H9 (cell line): ENCODE measurements at regions not wholly inside any gene's neighbourhood (a gene's known extent, or its start where the extent isn't known, plus 50 kb on each side); places are given as distances from the start of the nearest gene placed in this dataset.

Experiments used
- DNase-seq: peaks from one replicate; pipeline ENCODE4 v3.0.0-alpha.2; 2017
- H2AFZ ChIP-seq: one replicate; pipeline ENCODE4 v1.6.1; 2013; ENCODE audit warnings: mild to moderate bottlenecking, low read length, control low read depth, moderate library complexity
- H2AK5ac ChIP-seq: 2 replicates; pipeline ENCODE4 v1.6.1; 2013; ENCODE audit warnings: low read length, control low read depth, mixed read lengths; ENCODE audit not compliant: insufficient read length
- H2BK120ac ChIP-seq: one replicate; pipeline ENCODE4 v1.6.1; 2013; ENCODE audit warnings: low read depth, mild to moderate bottlenecking, low read length, control low read depth, inconsistent platforms; ENCODE audit not compliant: poor library complexity, severe bottlenecking
- H2BK12ac ChIP-seq: 2 replicates; pipeline ENCODE4 v1.6.1; 2013; ENCODE audit warnings: low read length, control low read depth, mixed read lengths, low read depth; ENCODE audit not compliant: insufficient read length
- H2BK15ac ChIP-seq: 2 replicates; pipeline ENCODE4 v1.6.1; 2013; ENCODE audit warnings: low read depth, low read length, control low read depth
- H2BK20ac ChIP-seq: one replicate; pipeline ENCODE4 v1.6.1; 2013; ENCODE audit warnings: low read depth, mild to moderate bottlenecking, low read length, control low read depth, inconsistent platforms; ENCODE audit not compliant: poor library complexity, severe bottlenecking
- H2BK5ac ChIP-seq: 2 replicates; pipeline ENCODE4 v1.6.1; 2013; ENCODE audit warnings: low read length, control low read depth, mixed read lengths; ENCODE audit not compliant: insufficient read length
- H3K14ac ChIP-seq: 2 replicates; pipeline ENCODE4 v1.6.1; 2013; ENCODE audit warnings: low read length, control low read depth; ENCODE audit not compliant: insufficient read depth
- H3K18ac ChIP-seq: 2 replicates; pipeline ENCODE4 v1.6.1; 2013; ENCODE audit warnings: low read depth, mild to moderate bottlenecking, mixed read lengths, low read length, control low read depth; ENCODE audit not compliant: insufficient read length
- H3K23ac ChIP-seq: 2 replicates; pipeline ENCODE4 v1.6.1; 2013; ENCODE audit warnings: low read length, control low read depth, mixed read lengths, low read depth; ENCODE audit not compliant: insufficient read length
- H3K23me2 ChIP-seq: 2 replicates; pipeline ENCODE4 v1.6.1; 2013; ENCODE audit warnings: low read depth, mild to moderate bottlenecking, mixed read lengths, low read length, control low read depth; ENCODE audit not compliant: insufficient read length, poor library complexity, severe bottlenecking
- H3K27ac ChIP-seq: 2 replicates; pipeline ENCODE4 v1.5.1; 2013; ENCODE audit warnings: low read length, control low read depth, mixed read lengths, low read depth; ENCODE audit not compliant: insufficient read length
- H3K27me3 ChIP-seq: 2 replicates; pipeline ENCODE4 v1.6.1; 2013; ENCODE audit warnings: low read length, control low read depth, inconsistent platforms; ENCODE audit not compliant: insufficient read depth
- H3K4ac ChIP-seq: 2 replicates; pipeline ENCODE4 v1.6.1; 2013; ENCODE audit warnings: low read depth, mild to moderate bottlenecking, control low read depth, inconsistent platforms, low read length, moderate library complexity
- H3K4me1 ChIP-seq: 2 replicates; pipeline ENCODE4 v1.6.1; 2013; ENCODE audit warnings: low read length, control low read depth, inconsistent platforms; ENCODE audit not compliant: insufficient read depth
- H3K4me2 ChIP-seq: 2 replicates; pipeline ENCODE4 v1.6.1; 2013; ENCODE audit warnings: low read length, control low read depth, mixed read lengths; ENCODE audit not compliant: insufficient read length, insufficient read depth
- H3K56ac ChIP-seq: 2 replicates; pipeline ENCODE4 v1.6.1; 2013; ENCODE audit warnings: low read depth, mild to moderate bottlenecking, mixed read lengths, low read length, control low read depth; ENCODE audit not compliant: insufficient read length
- H3K79me1 ChIP-seq: 2 replicates; pipeline ENCODE4 v1.6.1; 2013; ENCODE audit warnings: low read depth, mild to moderate bottlenecking, moderate library complexity, low read length, control low read depth, inconsistent platforms; ENCODE audit not compliant: insufficient read depth, poor library complexity, severe bottlenecking
- H3K79me2 ChIP-seq: 2 replicates; pipeline ENCODE4 v1.6.1; 2013; ENCODE audit warnings: low read length, control low read depth, inconsistent platforms; ENCODE audit not compliant: insufficient read depth
- H3K9ac ChIP-seq: 2 replicates; pipeline ENCODE4 v1.6.1; 2013; ENCODE audit warnings: low read length, control low read depth, mixed read lengths; ENCODE audit not compliant: insufficient read length; ENCODE audit errors: extremely low read depth
- H3K9me3 ChIP-seq: one replicate; pipeline ENCODE4 v1.6.1; 2013; ENCODE audit warnings: low read depth, low read length, inconsistent platforms; ENCODE audit not compliant: control insufficient read depth
- H3T11ph ChIP-seq: one replicate; pipeline ENCODE4 v1.6.1; 2013; ENCODE audit warnings: mild to moderate bottlenecking, low read length, control low read depth, inconsistent platforms
- H4K20me1 ChIP-seq: one replicate; pipeline ENCODE4 v1.6.1; 2013; ENCODE audit not compliant: control insufficient read depth, insufficient read length, insufficient read depth
- H4K5ac ChIP-seq: 2 replicates; pipeline ENCODE4 v1.6.1; 2013; ENCODE audit warnings: low read depth, mild to moderate bottlenecking, mixed read lengths, low read length, control low read depth; ENCODE audit not compliant: insufficient read length
- H4K8ac ChIP-seq: replicated peaks from 2 replicates; pipeline ENCODE4 v1.6.1; 2013; ENCODE audit warnings: low read length, control low read depth, mixed read lengths, low read depth; ENCODE audit not compliant: insufficient read length
- H4K91ac ChIP-seq: 2 replicates; pipeline ENCODE4 v1.6.1; 2013; ENCODE audit warnings: low read depth, mild to moderate bottlenecking, moderate library complexity, mixed read lengths, low read length, control low read depth; ENCODE audit not compliant: insufficient read length
- H3K27ac Mint-ChIP-seq, 3 experiments: 2 replicates in 2 of 3; 3 replicates in 1 of 3; pipeline ENCODE4 v1.8.0; 2020 to 2021; ENCODE audit warnings: mixed read lengths in 3 of 3, mild to moderate bottlenecking in 1 of 3, moderate library complexity in 1 of 3
- H3K27me3 Mint-ChIP-seq: 2 replicates; pipeline ENCODE4 v1.8.0; 2021; ENCODE audit warnings: low read depth, mild to moderate bottlenecking, moderate library complexity, mixed read lengths
- H3K36me3 Mint-ChIP-seq, 3 experiments: 2 replicates in 2 of 3; 3 replicates in 1 of 3; pipeline ENCODE4 v1.8.0; 2020 to 2021; ENCODE audit warnings: low read depth in 3 of 3, mixed read lengths in 3 of 3; ENCODE audit not compliant: insufficient read depth in 1 of 3
- H3K4me1 Mint-ChIP-seq, 2 experiments: 2 replicates each; pipeline ENCODE4 v1.8.0; 2020; ENCODE audit warnings: mixed read lengths in 2 of 2
- H3K4me3 Mint-ChIP-seq, 2 experiments: 2 replicates in 1 of 2; 3 replicates in 1 of 2; pipeline ENCODE4 v1.8.0; 2020 to 2021; ENCODE audit warnings: mild to moderate bottlenecking in 2 of 2, mixed read lengths in 2 of 2, moderate library complexity in 1 of 2
- H3K9me3 Mint-ChIP-seq, 2 experiments: 2 replicates in 1 of 2; 3 replicates in 1 of 2; pipeline ENCODE4 v1.8.0; 2020; ENCODE audit warnings: mild to moderate bottlenecking in 2 of 2, mixed read lengths in 2 of 2, moderate library complexity in 1 of 2
- CTCF ChIP-seq: fragments of 200-600 bp; sonication (generic); conservative IDR thresholded peaks from 3 replicates; pipeline ENCODE4 v1.8.0; 2021; ENCODE audit warnings: antibody characterized with exemption, mild to moderate bottlenecking
- WGBS: extraction: QIAGEN DNeasy Blood & Tissue Kit; methylation state at CpG from one replicate; pipeline ENCODE4 v1.1.7; 2013; ENCODE audit warnings: missing lambda C conversion rate, low lambda C conversion rate, mixed read lengths; ENCODE audit not compliant: insufficient read length; ENCODE audit errors: extremely low coverage; 5-methylcytosine and 5-hydroxymethylcytosine counted together

DNA sequence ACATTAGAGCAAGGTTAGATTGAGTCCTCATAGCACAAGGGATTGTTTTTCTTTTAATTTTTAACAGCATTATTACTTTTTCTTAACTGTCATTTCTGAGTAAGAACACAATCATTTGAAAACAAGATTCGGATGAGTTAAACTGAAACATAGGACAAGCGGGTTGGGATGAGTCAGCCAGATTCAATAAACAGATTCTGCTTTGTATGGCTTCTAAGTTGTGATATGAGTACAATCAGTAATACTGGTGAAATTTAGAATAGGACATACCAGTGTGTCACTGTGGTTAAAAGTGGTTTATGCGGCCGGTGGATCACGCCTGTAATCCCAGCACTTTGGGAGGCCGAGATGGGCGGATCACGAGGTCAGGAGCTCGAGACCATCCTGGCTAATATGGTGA lies 364.3 kb upstream of the CDH10 start:
- H3K79me2 ChIP-seq: no peaks in the 10 kb centered on the region
- no peak overlapping the region for H4K91ac ChIP-seq
- H2BK5ac ChIP-seq: no peak overlapping the region
- no peaks in the 10 kb centered on the region for H3K4me1 ChIP-seq
- H3K27ac ChIP-seq: no peak overlapping the region
- H2BK15ac ChIP-seq: no peak overlapping the region
- peaks cover 0 to 3% of the 10 kb centered on the region in 2 experiments; a peak in 2 of 5 replicates for H3K9me3 Mint-ChIP-seq
- no peak overlapping the region for H3K23ac ChIP-seq
- H3K9ac ChIP-seq: no peak overlapping the region
- no peaks in the 10 kb centered on the region for H3K4me1 Mint-ChIP-seq
- H3K56ac ChIP-seq: no peak overlapping the region
- TF ChIP-seq CTCF: no peak
- no peaks in the 10 kb centered on the region for H3K23me2 ChIP-seq
- no peak overlapping the region for H3K18ac ChIP-seq
- H3K36me3 Mint-ChIP-seq: no peaks in the 10 kb centered on the region
- H3K4me2 ChIP-seq: no peak overlapping the region
- H2BK20ac ChIP-seq: no peak overlapping the region
- peaks cover 2% of the 10 kb centered on the region; the same call in 1 of the 2 replicates for H3K27me3 Mint-ChIP-seq
- no peak for DNase-seq
- no peak overlapping the region for H3T11ph ChIP-seq
- no peaks in the 10 kb centered on the region for H3K27me3 ChIP-seq
- no peak overlapping the region for H2BK120ac ChIP-seq
- H4K5ac ChIP-seq: no peak overlapping the region
- H2AFZ ChIP-seq: no peak overlapping the region
- WGBS: no CpG with 5 or more reads among the region's 9 CpGs
- no peak overlapping the region for H3K4ac ChIP-seq
- H3K79me1 ChIP-seq: no peaks in the 10 kb centered on the region
- H2BK12ac ChIP-seq: no peak overlapping the region
- no peaks in the 10 kb centered on the region for H3K9me3 ChIP-seq
- no peak overlapping the region for H2AK5ac ChIP-seq
- no peak overlapping the region for H4K8ac ChIP-seq
- no peaks in the 10 kb centered on the region for H4K20me1 ChIP-seq
- H3K27ac Mint-ChIP-seq: no peak overlapping the region
- no peak overlapping the region for H3K14ac ChIP-seq
- H3K4me3 Mint-ChIP-seq: no peak overlapping the region
